Sigmoid colon (tissue), 4 donors: ENCODE measurements at regions not wholly inside any gene's neighbourhood (a gene's known extent, or its start where the extent isn't known, plus 50 kb on each side); places are given as distances from the start of the nearest gene placed in this dataset.

Source experiments
- CTCF ChIP-seq, 4 experiments: fragments of 450-650 bp in 3 of 4; fragments of 200-600 bp in 1 of 4; IDR thresholded peaks; one replicate each; pipeline ENCODE4 v1.5.1; 2016 to 2019; ENCODE audit warnings: antibody characterized with exemption in 4 of 4, mild to moderate bottlenecking in 3 of 4, moderate library complexity in 2 of 4
- POLR2AphosphoS5 ChIP-seq, 4 donors: sonication (generic); formaldehyde crosslinking; IDR thresholded peaks; one replicate each; pipeline ENCODE4 v1.6.1; 2017; ENCODE audit warnings: antibody characterized with exemption in 4 of 4

- TF ChIP-seq POLR2AphosphoS5 (IDR thresholded peaks at IDR 0.05) (no peak), CTCF (IDR thresholded peaks at IDR 0.05) (no peak)
Measured at GRCh38 chr20:12201289-12201991, 283.7 kb downstream of the BTBD3 start.
